WTC11 (cell line): ENCODE measurements at regions not wholly inside any gene's neighbourhood (a gene's known extent, or its start where the extent isn't known, plus 50 kb on each side); places are given as distances from the start of the nearest gene placed in this dataset.

Source experiments
- ATAC-seq: fragments of 200-7000 bp; cut with Tn5 transposase; 2 replicates; pipeline ENCODE4 v1.10.0; 2021; ENCODE audit warnings: mild to moderate bottlenecking, moderate library complexity
- CTCF ChIA-PET: fragments of 300-600 bp; sonication (Branson Sonifier 250); formaldehyde crosslinking; loops from one replicate; lab custom pipeline; 2021; ENCODE audit warnings: antibody characterized with exemption; lab: Charles Lee
- POLR2A ChIA-PET: fragments of 350-600 bp; sonication (Branson Sonifier 250); formaldehyde crosslinking; loops from one replicate; lab custom pipeline; 2021; ENCODE audit warnings: antibody characterized with exemption; lab: Charles Lee
- DNase-seq: peaks from one replicate; pipeline ENCODE4 v3.0.0; 2021; ENCODE audit warnings: low spot score
- H3K27ac Mint-ChIP-seq: 2 replicates; pipeline ENCODE4 v1.8.0; 2021; ENCODE audit warnings: mixed read lengths
- H3K27me3 Mint-ChIP-seq: 2 replicates; pipeline ENCODE4 v1.8.0; 2021; ENCODE audit warnings: low read depth, mild to moderate bottlenecking, moderate library complexity, mixed read lengths
- H3K36me3 Mint-ChIP-seq: 2 replicates; pipeline ENCODE4 v1.8.0; 2021; ENCODE audit warnings: mixed read lengths
- H3K4me1 Mint-ChIP-seq: 2 replicates; pipeline ENCODE4 v1.8.0; 2022; ENCODE audit warnings: mixed read lengths
- H3K4me3 Mint-ChIP-seq: 2 replicates; pipeline ENCODE4 v1.8.0; 2021; ENCODE audit warnings: mild to moderate bottlenecking, moderate library complexity, mixed read lengths
- H3K9me3 Mint-ChIP-seq: 2 replicates; pipeline ENCODE4 v1.8.0; 2021; ENCODE audit warnings: mixed read lengths
- ATF1 ChIP-seq: sonication (generic); formaldehyde crosslinking; IDR thresholded peaks from 2 replicates; pipeline ENCODE4 v1.8.1; 2023; ENCODE audit warnings: mild to moderate bottlenecking, moderate library complexity, missing genetic modification reagents
- ATF2 ChIP-seq: sonication (generic); formaldehyde crosslinking; IDR thresholded peaks from 2 replicates; pipeline ENCODE4 v1.8.1; 2022; ENCODE audit warnings: low read depth, missing genetic modification reagents, borderline replicate concordance
- CBFB ChIP-seq: sonication (generic); formaldehyde crosslinking; IDR thresholded peaks from 2 replicates; pipeline ENCODE4 v1.8.1; 2022; ENCODE audit warnings: mild to moderate bottlenecking, low read depth, missing genetic modification reagents
- CREB1 ChIP-seq: sonication (generic); formaldehyde crosslinking; IDR thresholded peaks from 2 replicates; pipeline ENCODE4 v1.8.0; 2023; ENCODE audit warnings: mild to moderate bottlenecking, missing genetic modification reagents
- FOXJ3 ChIP-seq: sonication (generic); formaldehyde crosslinking; IDR thresholded peaks from 2 replicates; pipeline ENCODE4 v1.9.0; 2021; ENCODE audit warnings: missing genetic modification reagents, mild to moderate bottlenecking, borderline replicate concordance
- FOXP1 ChIP-seq: sonication (generic); formaldehyde crosslinking; IDR thresholded peaks from 2 replicates; pipeline ENCODE4 v1.8.0; 2022; ENCODE audit warnings: missing genetic modification reagents, mild to moderate bottlenecking, moderate library complexity, borderline replicate concordance
- FOXP4 ChIP-seq: sonication (generic); formaldehyde crosslinking; IDR thresholded peaks from 2 replicates; pipeline ENCODE4 v1.8.0; 2022; ENCODE audit warnings: mild to moderate bottlenecking, missing genetic modification reagents
- GRHL2 ChIP-seq: fragments of 250-450 bp; sonication (Bioruptor Pico); IDR thresholded peaks from 2 replicates; pipeline ENCODE4 v1.8.0; 2022; ENCODE audit warnings: mild to moderate bottlenecking, moderate library complexity; ENCODE audit not compliant: insufficient replicate concordance, severe bottlenecking
- KAT7 ChIP-seq: sonication (generic); formaldehyde crosslinking; IDR thresholded peaks from 2 replicates; pipeline ENCODE4 v1.8.1; 2023; ENCODE audit warnings: missing genetic modification reagents, mild to moderate bottlenecking, borderline replicate concordance
- MAX ChIP-seq: sonication (generic); formaldehyde crosslinking; IDR thresholded peaks from 2 replicates; pipeline ENCODE4 v1.8.0; 2022; ENCODE audit warnings: mild to moderate bottlenecking, missing genetic modification reagents
- NFATC4 ChIP-seq: fragments of 250-450 bp; sonication (Bioruptor Pico); IDR thresholded peaks from 2 replicates; pipeline ENCODE4 v1.9.0; 2021; ENCODE audit warnings: mild to moderate bottlenecking
- NFE2L1 ChIP-seq: sonication (generic); formaldehyde crosslinking; IDR thresholded peaks from 2 replicates; pipeline ENCODE4 v1.8.1; 2023; ENCODE audit warnings: missing genetic modification reagents
- NFYB ChIP-seq: sonication (generic); formaldehyde crosslinking; conservative IDR thresholded peaks from 2 replicates; pipeline ENCODE4 v1.8.0; 2022; ENCODE audit warnings: low read depth, missing genetic modification reagents
- NR3C1 ChIP-seq: sonication (generic); formaldehyde crosslinking; conservative IDR thresholded peaks from 2 replicates; pipeline ENCODE4 v1.8.1; 2023; ENCODE audit warnings: low read depth, mild to moderate bottlenecking, missing genetic modification reagents
- PRRX2 ChIP-seq: fragments of 250-450 bp; sonication (Bioruptor Pico); IDR thresholded peaks from 2 replicates; pipeline ENCODE4 v1.8.0; 2021; ENCODE audit warnings: mild to moderate bottlenecking
- STAT6 ChIP-seq: sonication (generic); formaldehyde crosslinking; conservative IDR thresholded peaks from 2 replicates; pipeline ENCODE4 v1.8.1; 2023; ENCODE audit warnings: mild to moderate bottlenecking, low read depth, missing genetic modification reagents, moderate library complexity
- TEAD1 ChIP-seq: sonication (generic); formaldehyde crosslinking; IDR thresholded peaks from 2 replicates; pipeline ENCODE4 v1.8.0; 2022; ENCODE audit warnings: mild to moderate bottlenecking, missing genetic modification reagents
- ZBTB43 ChIP-seq: sonication (generic); formaldehyde crosslinking; IDR thresholded peaks from 2 replicates; pipeline ENCODE4 v1.8.1; 2023; ENCODE audit warnings: mild to moderate bottlenecking, missing genetic modification reagents
- ZNF317 ChIP-seq: sonication (generic); formaldehyde crosslinking; IDR thresholded peaks from 2 replicates; pipeline ENCODE4 v1.8.1; 2023; ENCODE audit warnings: low read depth, mild to moderate bottlenecking, moderate library complexity, missing genetic modification reagents, borderline replicate concordance
- ZNF416 ChIP-seq: fragments of 250-450 bp; sonication (Bioruptor Pico); IDR thresholded peaks from 2 replicates; pipeline ENCODE4 v1.9.0; 2021; ENCODE audit warnings: mild to moderate bottlenecking, inconsistent platforms
- ZSCAN18 ChIP-seq: fragments of 250-450 bp; sonication (Bioruptor Pico); IDR thresholded peaks from 2 replicates; pipeline ENCODE4 v2.1.2; 2022; ENCODE audit warnings: mild to moderate bottlenecking, moderate library complexity

GRCh38 chr2:45140675-45141074 lies 131.4 kb upstream of the SIX2 start (continued):
- TF ChIP-seq NFE2L1 (CRISPR knock-in tag) = no peak
- no peak for TF ChIP-seq FOXP4 (CRISPR knock-in tag)
- no peak for TF ChIP-seq NR3C1 (CRISPR knock-in tag)
- TF ChIP-seq, all 79 proteins: peak for 0

GRCh38 chr2:45138904-45139303 lies 129.7 kb upstream of the SIX2 start:
- ATAC-seq = no peak
- CTCF ChIA-PET = interaction anchor here (1.4 kb wide), 1 partner anchor 25 kb away, joined by 3 read pairs; no protein-coding TSS in a partner anchor
- TF ChIP-seq TEAD1 (CRISPR knock-in tag) = no peak
- no peak for DNase-seq
- H3K36me3 Mint-ChIP-seq = no peaks in the 10 kb centered on the region
- H3K4me1 Mint-ChIP-seq = peaks cover 13% of the 10 kb centered on the region
- no peak overlapping the region for H3K4me3 Mint-ChIP-seq
- no peak overlapping the region for H3K27ac Mint-ChIP-seq
- POLR2A ChIA-PET = interaction anchor here (0.6 kb wide), 1 partner anchor 48 kb away, joined by 3 read pairs; no protein-coding TSS in a partner anchor
- H3K9me3 Mint-ChIP-seq = peaks cover under 1% of the 10 kb centered on the region; the same call in 1 of the 2 replicates
- H3K27me3 Mint-ChIP-seq = no peaks in the 10 kb centered on the region

- DNase-seq (no peak), ATAC-seq (no peak)
- TF ChIP-seq ATF1 (CRISPR knock-in tag) (no peak), NFATC4 (CRISPR knock-in tag) (no peak), CREB1 (CRISPR knock-in tag) (no peak), NFYB (CRISPR knock-in tag) (no peak), STAT6 (no peak), CBFB (CRISPR knock-in tag) (no peak), ZBTB43 (CRISPR knock-in tag) (no peak), MAX (CRISPR knock-in tag) (no peak)
- Mint-ChIP-seq H3K9me3 (peaks cover 3% of the 10 kb centered on the region; the same call in 1 of the 2 replicates), H3K36me3 (no peaks in the 10 kb centered on the region), H3K27ac (no peak overlapping the region), H3K27me3 (no peaks in the 10 kb centered on the region), H3K4me3 (no peak overlapping the region), H3K4me1 (peaks cover 17% of the 10 kb centered on the region)
- ChIA-PET POLR2A (no interaction called here), CTCF (interaction anchor here (1.4 kb wide), 1 partner anchor 24 kb away, joined by 3 read pairs; no protein-coding TSS in a partner anchor)
These were observed 128.9 kb upstream of the SIX2 start for GRCh38 chr2:45137966-45138695.

- ATAC-seq (no peak), DNase-seq (no peak)
- CTCF ChIA-PET = interaction anchor here (1.4 kb wide), 1 partner anchor 153 kb away, joined by 4 read pairs; no protein-coding TSS in a partner anchor
- TF ChIP-seq ZSCAN18 (no peak), PRRX2 (CRISPR knock-in tag) (no peak), ZNF416 (no peak), CREB1 (CRISPR knock-in tag) (no peak), FOXP1 (CRISPR knock-in tag) (no peak), KAT7 (no peak), FOXJ3 (CRISPR knock-in tag) (no peak), ATF2 (CRISPR knock-in tag) (no peak), ATF1 (CRISPR knock-in tag) (no peak), ZNF317 (CRISPR knock-in tag) (no peak), GRHL2 (CRISPR knock-in tag) (no peak)
These were observed 125.5 kb upstream of the SIX2 start for GRCh38 chr2:45134726-45135125.

More at GRCh38 chr2:45134726-45135125, 125.5 kb upstream of the SIX2 start:
- POLR2A ChIA-PET = no interaction called here
- Mint-ChIP-seq H3K9me3 (peaks cover 3% of the 10 kb centered on the region; the same call in 1 of the 2 replicates), H3K36me3 (no peaks in the 10 kb centered on the region), H3K27ac (no peak overlapping the region), H3K27me3 (no peaks in the 10 kb centered on the region), H3K4me1 (peaks cover 15% of the 10 kb centered on the region), H3K4me3 (no peak overlapping the region)
